ENCODE measurements at regions not wholly inside any gene's neighbourhood (a gene's known extent, or its start where the extent isn't known, plus 50 kb on each side); places are given as distances from the start of the nearest gene placed in this dataset.

- no peak overlapping the region for H3K9ac ChIP-seq (replicated peaks in 1 of 4; ENCODE audit: extremely low read depth in 1 of 4, low read depth in 3 of 4, low read length in 3 of 4)
- TF ChIP-seq RNF2 (IDR thresholded peaks at IDR 0.05; ENCODE audit: borderline replicate concordance, low read depth, low read length, missing control alignments, poor library complexity, severe bottlenecking) (no peak), CHD1 (IDR thresholded peaks at IDR 0.05; ENCODE audit: low read depth, low read length) (no peak), GTF2F1 (IDR thresholded peaks at IDR 0.05; ENCODE audit: borderline replicate concordance, low read depth, low read length) (no peak), SP1 (IDR thresholded peaks at IDR 0.05; ENCODE audit: low read depth, low read length) (no peak), EP300 (IDR thresholded peaks at IDR 0.05; ENCODE audit: borderline replicate concordance in 1 of 2, low read depth in 2 of 2, low read length in 2 of 2) (no peak), EZH2 (IDR thresholded peaks at IDR 0.05; ENCODE audit: low read depth, low read length, severe bottlenecking) (no peak), MAFK (IDR thresholded peaks at IDR 0.05; ENCODE audit: low read depth, low read length) (no peak), E2F6 (IDR thresholded peaks at IDR 0.05) (no peak), CBX5 (IDR thresholded peaks at IDR 0.05; ENCODE audit: low read depth, low read length) (no peak)
- CTCF ChIA-PET (ENCODE audit: partially characterized antibody) = interaction anchor here (1.2 kb wide), 1 partner anchor 12 kb away, joined by 3 read pairs; no protein-coding TSS in a partner anchor
- no peak overlapping the region for H3K14ac ChIP-seq (ENCODE audit: insufficient read length)
- no peak overlapping the region for H3K18ac ChIP-seq (ENCODE audit: extremely low read depth, low read length)
- H2BK12ac ChIP-seq (ENCODE audit: low read depth, low read length) = no peak overlapping the region
- no peak overlapping the region for H3K23ac ChIP-seq (ENCODE audit: insufficient read length)
- no peak overlapping the region for H4K91ac ChIP-seq (replicated peaks; ENCODE audit: insufficient read length, low read length)
- H3K4me2 ChIP-seq (ENCODE audit: insufficient read depth in 1 of 2, low read depth in 2 of 2, low read length in 2 of 2) = no peak overlapping the region
- H2BK15ac ChIP-seq (ENCODE audit: low read length) = no peak overlapping the region
- H4K5ac ChIP-seq (ENCODE audit: insufficient read length, low read depth, low read length) = no peak overlapping the region
- no peaks in the 10 kb centered on the region for H3K79me2 ChIP-seq (ENCODE audit: control insufficient read depth in 1 of 2, insufficient read depth in 2 of 2, low read length in 2 of 2)
- H4K8ac ChIP-seq (ENCODE audit: extremely low read depth, insufficient read depth, low read length) = no peak overlapping the region
- H2BK120ac ChIP-seq (replicated peaks; ENCODE audit: low read depth, low read length) = no peak overlapping the region
- H3K23me2 ChIP-seq (ENCODE audit: low read depth, low read length) = no peaks in the 10 kb centered on the region
- no peaks in the 10 kb centered on the region for H3K27me3 ChIP-seq (replicated peaks in 1 of 4; ENCODE audit: control insufficient read depth in 3 of 4, extremely low read depth in 1 of 4, insufficient read depth in 3 of 4, low read length in 3 of 4)
- H3K9me3 ChIP-seq (ENCODE audit: insufficient read depth in 2 of 2, low read depth in 1 of 2, low read length in 1 of 2) = no peaks in the 10 kb centered on the region
- H3K4ac ChIP-seq (replicated peaks; ENCODE audit: insufficient read length, low read depth, low read length) = no peak overlapping the region
- no peak overlapping the region for H2AFZ ChIP-seq (ENCODE audit: low read length)
- POLR2A ChIA-PET (ENCODE audit: partially characterized antibody) = no interaction called here
- no peak overlapping the region for H2BK20ac ChIP-seq (ENCODE audit: low read length)
- no peaks in the 10 kb centered on the region for H3K36me3 ChIP-seq (ENCODE audit: control insufficient read depth in 2 of 4, insufficient read depth in 4 of 4, low read length in 3 of 4)
- DNase-seq (ENCODE audit: low read depth in 1 of 2, low spot score in 2 of 2) (no peak), FAIRE-seq (no peak)
- no peaks in the 10 kb centered on the region for H3K4me1 ChIP-seq (replicated peaks in 1 of 4; ENCODE audit: control insufficient read depth in 3 of 4, insufficient read depth in 4 of 4, low read length in 3 of 4)
- no peak overlapping the region for H3K56ac ChIP-seq (replicated peaks; ENCODE audit: insufficient read length, low read depth, low read length)
- H4K20me1 ChIP-seq (replicated peaks in 1 of 2; ENCODE audit: control insufficient read depth in 1 of 2, insufficient read depth in 2 of 2, low read length in 2 of 2) = no peaks in the 10 kb centered on the region
- no peak overlapping the region for H2BK5ac ChIP-seq (ENCODE audit: low read depth, low read length)
- H3K4me3 ChIP-seq (ENCODE audit: extremely low read depth in 1 of 4, insufficient read depth in 2 of 4, low read depth in 3 of 4, low read length in 4 of 4) = no peak overlapping the region
- no peak overlapping the region for H3K27ac ChIP-seq (ENCODE audit: low read depth, low read length)
- H3K79me1 ChIP-seq (ENCODE audit: low read depth, low read length) = no peaks in the 10 kb centered on the region
- no peak overlapping the region for H2AK5ac ChIP-seq (ENCODE audit: low read depth, low read length)
These were observed 312.9 kb upstream of the FIGN start for GRCh38 chr2:164048729-164049128.

Data from H1 (cell line).